H1 (cell line): ENCODE measurements at regions not wholly inside any gene's neighbourhood (a gene's known extent, or its start where the extent isn't known, plus 50 kb on each side); places are given as distances from the start of the nearest gene placed in this dataset.

Experiments used
- CTCF ChIA-PET: fragments of 300-600 bp; sonication (Branson Sonifier 250); formaldehyde crosslinking; loops from one replicate; lab custom pipeline; 2021; ENCODE audit not compliant: partially characterized antibody; lab: Charles Lee
- POLR2A ChIA-PET: fragments of 300-600 bp; sonication (Branson Sonifier 250); formaldehyde crosslinking; loops from one replicate; lab custom pipeline; 2021; ENCODE audit warnings: inconsistent platforms; ENCODE audit not compliant: partially characterized antibody; lab: Charles Lee
- DNase-seq, 2 experiments: peaks; one replicate each; pipeline versions ENCODE4 v3.0.0 to v3.0.0-alpha.2; 2010 to 2022; ENCODE audit warnings: low spot score in 2 of 2, low read depth in 1 of 2, mixed read lengths in 1 of 2
- FAIRE-seq: peaks from 2 replicates; lab custom pipeline; 2011; peaks lifted over from hg19 to GRCh38; lab: Jason Lieb, UNC
- H2AFZ ChIP-seq: 2 replicates; pipeline ENCODE4 v1.8.1; 2012; ENCODE audit warnings: low read length, inconsistent platforms
- H2AK5ac ChIP-seq: 2 replicates; pipeline ENCODE4 v1.6.1; 2013; ENCODE audit warnings: low read depth, low read length
- H2BK120ac ChIP-seq: replicated peaks from 2 replicates; pipeline ENCODE3; 2013; ENCODE audit warnings: low read depth, low read length, inconsistent platforms
- H2BK12ac ChIP-seq: 2 replicates; pipeline ENCODE4 v1.6.1; 2013; ENCODE audit warnings: low read depth, low read length
- H2BK15ac ChIP-seq: 2 replicates; pipeline ENCODE4 v1.6.1; 2013; ENCODE audit warnings: low read length
- H2BK20ac ChIP-seq: 2 replicates; pipeline ENCODE4 v1.6.1; 2013; ENCODE audit warnings: low read length
- H2BK5ac ChIP-seq: 2 replicates; pipeline ENCODE4 v1.6.1; 2013; ENCODE audit warnings: low read depth, low read length
- H3K14ac ChIP-seq: 2 replicates; pipeline ENCODE4 v1.6.1; 2013; ENCODE audit warnings: inconsistent platforms; ENCODE audit not compliant: insufficient read length
- H3K18ac ChIP-seq: 2 replicates; pipeline ENCODE4 v1.6.1; 2013; ENCODE audit warnings: low read length; ENCODE audit errors: extremely low read depth
- H3K23ac ChIP-seq: 2 replicates; pipeline ENCODE4 v1.6.1; 2013; ENCODE audit warnings: inconsistent platforms; ENCODE audit not compliant: insufficient read length
- H3K23me2 ChIP-seq: 2 replicates; pipeline ENCODE4 v1.6.1; 2013; ENCODE audit warnings: low read depth, low read length
- H3K27ac ChIP-seq: 2 replicates; pipeline ENCODE4 v1.6.1; 2011; ENCODE audit warnings: low read depth, low read length, inconsistent platforms
- H3K27me3 ChIP-seq, 4 experiments: replicated peaks in 1 of 4; 1 replicate in 1 of 4; 2 replicates in 3 of 4; pipeline versions ENCODE4 v1.6.1 to v1.8.1; 2011 to 2013; ENCODE audit warnings: low read length in 3 of 4, mild to moderate bottlenecking in 3 of 4, inconsistent platforms in 2 of 4, mixed read lengths in 2 of 4, moderate library complexity in 1 of 4; ENCODE audit not compliant: control insufficient read depth in 3 of 4, insufficient read depth in 3 of 4; ENCODE audit errors: extremely low read depth in 1 of 4
- H3K36me3 ChIP-seq, 4 experiments: 2 replicates each; pipeline versions ENCODE4 v1.6.1 to v1.8.1; 2011 to 2013; ENCODE audit warnings: mild to moderate bottlenecking in 4 of 4, low read length in 3 of 4, moderate library complexity in 2 of 4, control low read depth in 1 of 4, inconsistent platforms in 1 of 4; ENCODE audit not compliant: insufficient read depth in 4 of 4, control insufficient read depth in 2 of 4
- H3K4ac ChIP-seq: replicated peaks from 2 replicates; pipeline ENCODE3; 2013; ENCODE audit warnings: low read length, low read depth, mixed read lengths, inconsistent platforms; ENCODE audit not compliant: insufficient read length
- H3K4me1 ChIP-seq, 4 experiments: replicated peaks in 1 of 4; 1 replicate in 1 of 4; 2 replicates in 3 of 4; pipeline versions ENCODE4 v1.6.1 to v1.8.1; 2011 to 2013; ENCODE audit warnings: low read length in 3 of 4, inconsistent platforms in 2 of 4, mixed read lengths in 1 of 4; ENCODE audit not compliant: insufficient read depth in 4 of 4, control insufficient read depth in 3 of 4
- H3K4me2 ChIP-seq, 2 experiments: 2 replicates each; pipeline versions ENCODE4 v1.6.1 to v1.8.1; 2011 to 2013; ENCODE audit warnings: low read depth in 2 of 2, low read length in 2 of 2, control low read depth in 1 of 2, inconsistent platforms in 1 of 2, mild to moderate bottlenecking in 1 of 2; ENCODE audit not compliant: insufficient read depth in 1 of 2
- H3K4me3 ChIP-seq, 4 experiments: fragments of 200-600, 300-600 bp in 1 of 4; sonication (generic), shearing (Covaris generic), sonication (Bioruptor Twin) in 1 of 4; 2 replicates each; pipeline versions ENCODE4 v1.5.1 to v1.8.1; 2011 to 2016; ENCODE audit warnings: low read length in 4 of 4, low read depth in 3 of 4, control low read depth in 2 of 4, inconsistent platforms in 2 of 4, mild to moderate bottlenecking in 2 of 4, mixed read lengths in 1 of 4, moderate library complexity in 1 of 4; ENCODE audit not compliant: insufficient read depth in 2 of 4; ENCODE audit errors: extremely low read depth in 1 of 4
- H3K56ac ChIP-seq: replicated peaks from 2 replicates; pipeline ENCODE3; 2013; ENCODE audit warnings: low read depth, mild to moderate bottlenecking, mixed read lengths, low read length, inconsistent platforms; ENCODE audit not compliant: insufficient read length
- H3K79me1 ChIP-seq: 2 replicates; pipeline ENCODE4 v1.6.1; 2013; ENCODE audit warnings: low read depth, low read length, control low read depth
- H3K79me2 ChIP-seq, 2 experiments: 2 replicates each; pipeline versions ENCODE4 v1.6.1 to v1.8.1; 2012 to 2013; ENCODE audit warnings: low read length in 2 of 2, mild to moderate bottlenecking in 2 of 2, inconsistent platforms in 1 of 2; ENCODE audit not compliant: insufficient read depth in 2 of 2, control insufficient read depth in 1 of 2
- H3K9ac ChIP-seq, 4 experiments: replicated peaks in 1 of 4; 1 replicate in 1 of 4; 2 replicates in 3 of 4; pipeline versions ENCODE4 v1.6.1 to v1.8.1; 2011 to 2013; ENCODE audit warnings: low read depth in 3 of 4, low read length in 3 of 4, control low read depth in 2 of 4, mild to moderate bottlenecking in 2 of 4, moderate library complexity in 2 of 4, inconsistent platforms in 1 of 4; ENCODE audit errors: extremely low read depth in 1 of 4
- H3K9me3 ChIP-seq, 2 experiments: 2 replicates each; pipeline versions ENCODE4 v1.6.1 to v1.8.1; 2012 to 2013; ENCODE audit warnings: mild to moderate bottlenecking in 2 of 2, moderate library complexity in 2 of 2, control low read depth in 1 of 2, inconsistent platforms in 1 of 2, low read depth in 1 of 2, low read length in 1 of 2, mixed read lengths in 1 of 2; ENCODE audit not compliant: insufficient read depth in 2 of 2
- H4K20me1 ChIP-seq, 2 experiments: replicated peaks in 1 of 2; 2 replicates each; pipeline versions ENCODE3 to v1.8.1; 2011 to 2013; ENCODE audit warnings: inconsistent platforms in 2 of 2, low read length in 2 of 2, mild to moderate bottlenecking in 1 of 2; ENCODE audit not compliant: insufficient read depth in 2 of 2, control insufficient read depth in 1 of 2
- H4K5ac ChIP-seq: 2 replicates; pipeline ENCODE4 v1.6.1; 2013; ENCODE audit warnings: low read length, low read depth, mixed read lengths, inconsistent platforms; ENCODE audit not compliant: insufficient read length
- H4K8ac ChIP-seq: 2 replicates; pipeline ENCODE4 v1.8.0; 2013; ENCODE audit warnings: mild to moderate bottlenecking, moderate library complexity, low read length, inconsistent platforms; ENCODE audit not compliant: insufficient read depth; ENCODE audit errors: extremely low read depth
- H4K91ac ChIP-seq: replicated peaks from 2 replicates; pipeline ENCODE3; 2013; ENCODE audit warnings: low read length, mixed read lengths, inconsistent platforms; ENCODE audit not compliant: insufficient read length
- CTCF ChIP-seq, 3 experiments: IDR thresholded peaks; 1 replicate in 2 of 3; 2 replicates in 1 of 3; pipeline versions ENCODE4 v1.5.1 to v1.6.1; 2011; ENCODE audit warnings: low read length in 3 of 3, mild to moderate bottlenecking in 3 of 3, inconsistent platforms in 2 of 3, low read depth in 1 of 3, moderate library complexity in 1 of 3; ENCODE audit not compliant: insufficient read depth in 1 of 3; ENCODE audit errors: control extremely low read depth in 1 of 3
- ZNF274 ChIP-seq: IDR thresholded peaks from 2 replicates; pipeline ENCODE4 v1.7.0; 2012; ENCODE audit warnings: low read length, borderline replicate concordance; ENCODE audit errors: extremely low read depth
- WGBS, 2 experiments: shearing (Covaris generic) in 1 of 2; methylation state at CpG; one replicate each; pipeline versions ENCODE4 v1.1.6 to v1.1.7; 2013 to 2015; ENCODE audit warnings: low lambda C conversion rate in 2 of 2, mixed read lengths in 2 of 2, inconsistent platforms in 1 of 2, low coverage in 1 of 2, missing lambda C conversion rate in 1 of 2; ENCODE audit not compliant: insufficient replicate concordance in 2 of 2, insufficient coverage in 1 of 2, insufficient read length in 1 of 2; ENCODE audit errors: extremely low coverage in 1 of 2, missing lambda C conversion rate in 1 of 2; 5-methylcytosine and 5-hydroxymethylcytosine counted together

GRCh38 chr4:67261971-67262370, 283.3 kb downstream of the CENPC start:
- Histone ChIP-seq H4K91ac (no peak overlapping the region), H2BK120ac (no peak overlapping the region), H3K79me2 (no peaks in the 10 kb centered on the region), H4K5ac (no peak overlapping the region), H3K23ac (no peak overlapping the region), H2BK15ac (no peak overlapping the region), H2AK5ac (no peak overlapping the region), H4K8ac (no peak overlapping the region), H3K14ac (no peak overlapping the region), H2BK5ac (no peak overlapping the region), H3K4me3 (no peak overlapping the region), H3K27me3 (no peaks in the 10 kb centered on the region), H2BK20ac (no peak overlapping the region), H3K4me1 (no peaks in the 10 kb centered on the region), H3K56ac (no peak overlapping the region), H3K9me3 (no peaks in the 10 kb centered on the region), H4K20me1 (no peaks in the 10 kb centered on the region), H3K9ac (no peak overlapping the region), H3K18ac (no peak overlapping the region), H3K23me2 (no peaks in the 10 kb centered on the region), H3K4me2 (no peak overlapping the region), H2AFZ (no peak overlapping the region), H2BK12ac (no peak overlapping the region), H3K4ac (no peak overlapping the region), H3K36me3 (no peaks in the 10 kb centered on the region), H3K27ac (no peak overlapping the region), H3K79me1 (no peaks in the 10 kb centered on the region)
- no peak for TF ChIP-seq CTCF (IDR thresholded peaks at IDR 0.05; ENCODE audit: control extremely low read depth in 1 of 3, insufficient read depth in 1 of 3, low read depth in 1 of 3, low read length in 3 of 3)
- TF ChIP-seq ZNF274: no peak
- ChIA-PET CTCF (interaction anchor here (1.0 kb wide), 1 partner anchor 27 kb away, joined by 3 read pairs; no protein-coding TSS in a partner anchor), POLR2A (no interaction called here)
- 82% methylated on average over 1 of the region's 1 CpG; no CpG with 5 or more reads in 1 of the 2 experiments for WGBS, 2 experiments
- DNase-seq (no peak), FAIRE-seq (no peak)
